NB4 (cell line): ENCODE measurements at regions not wholly inside any gene's neighbourhood (a gene's known extent, or its start where the extent isn't known, plus 50 kb on each side); places are given as distances from the start of the nearest gene placed in this dataset.

ENCODE experiments used
- DNase-seq: peaks from one replicate; pipeline ENCODE4 v3.0.0; 2010; ENCODE audit warnings: low read depth
- H3K4me3 ChIP-seq: one replicate; pipeline ENCODE4 v1.5.1; 2011; ENCODE audit warnings: mild to moderate bottlenecking, low read depth, low read length, moderate library complexity
- CTCF ChIP-seq: IDR thresholded peaks from one replicate; pipeline ENCODE4 v1.5.1; 2012; ENCODE audit warnings: low read depth, low read length
- MAX ChIP-seq: IDR thresholded peaks from 2 replicates; pipeline ENCODE4 v1.6.1; 2011; ENCODE audit warnings: low read depth, low read length
- MYC ChIP-seq: IDR thresholded peaks from 2 replicates; pipeline ENCODE4 v1.6.1; 2011; ENCODE audit warnings: low read depth, low read length
- POLR2A ChIP-seq: IDR thresholded peaks from 2 replicates; pipeline ENCODE4 v1.6.1; 2011; ENCODE audit warnings: mild to moderate bottlenecking; ENCODE audit not compliant: insufficient read length; ENCODE audit errors: extremely low read depth

- H3K4me3 ChIP-seq, result no peak overlapping the region
- TF ChIP-seq POLR2A, result no peak
- no peak for TF ChIP-seq MAX
- TF ChIP-seq MYC, result no peak
- TF ChIP-seq CTCF, result no peak
- no peak for DNase-seq
These were observed 79.4 kb upstream of the MAP4K3 start for GRCh38 chr2:39516347-39517101.

- TF ChIP-seq CTCF (no peak), MAX (no peak), POLR2A (no peak), MYC (no peak)
- DNase-seq, result no peak
These were observed 80.0 kb upstream of the MAP4K3 start for GRCh38 chr2:39517102-39517436.

GRCh38 chr2:39517622-39518021 lies 80.5 kb upstream of the MAP4K3 start:
- no peak for DNase-seq
- no peak for TF ChIP-seq MYC
- no peak for TF ChIP-seq CTCF
- no peak for TF ChIP-seq POLR2A
- TF ChIP-seq MAX, result no peak
- H3K4me3 ChIP-seq, result no peak overlapping the region

More at GRCh38 chr2:39517102-39517436, 80.0 kb upstream of the MAP4K3 start:
- no peak overlapping the region for H3K4me3 ChIP-seq

GRCh38 chr2:39519886-39520285 lies 82.8 kb upstream of the MAP4K3 start:
- no peak for TF ChIP-seq MAX
- TF ChIP-seq POLR2A, result no peak
- TF ChIP-seq MYC, result no peak
- TF ChIP-seq CTCF, result no peak
- DNase-seq, result no peak
- H3K4me3 ChIP-seq, result no peak overlapping the region

- no peak overlapping the region for H3K4me3 ChIP-seq
- TF ChIP-seq MAX (no peak), POLR2A (no peak), MYC (no peak), CTCF (no peak)
- DNase-seq, result no peak
These were observed 84.9 kb upstream of the MAP4K3 start for GRCh38 chr2:39521876-39522517.
